ENCODE measurements at regions not wholly inside any gene's neighbourhood (a gene's known extent, or its start where the extent isn't known, plus 50 kb on each side); places are given as distances from the start of the nearest gene placed in this dataset.

DNA sequence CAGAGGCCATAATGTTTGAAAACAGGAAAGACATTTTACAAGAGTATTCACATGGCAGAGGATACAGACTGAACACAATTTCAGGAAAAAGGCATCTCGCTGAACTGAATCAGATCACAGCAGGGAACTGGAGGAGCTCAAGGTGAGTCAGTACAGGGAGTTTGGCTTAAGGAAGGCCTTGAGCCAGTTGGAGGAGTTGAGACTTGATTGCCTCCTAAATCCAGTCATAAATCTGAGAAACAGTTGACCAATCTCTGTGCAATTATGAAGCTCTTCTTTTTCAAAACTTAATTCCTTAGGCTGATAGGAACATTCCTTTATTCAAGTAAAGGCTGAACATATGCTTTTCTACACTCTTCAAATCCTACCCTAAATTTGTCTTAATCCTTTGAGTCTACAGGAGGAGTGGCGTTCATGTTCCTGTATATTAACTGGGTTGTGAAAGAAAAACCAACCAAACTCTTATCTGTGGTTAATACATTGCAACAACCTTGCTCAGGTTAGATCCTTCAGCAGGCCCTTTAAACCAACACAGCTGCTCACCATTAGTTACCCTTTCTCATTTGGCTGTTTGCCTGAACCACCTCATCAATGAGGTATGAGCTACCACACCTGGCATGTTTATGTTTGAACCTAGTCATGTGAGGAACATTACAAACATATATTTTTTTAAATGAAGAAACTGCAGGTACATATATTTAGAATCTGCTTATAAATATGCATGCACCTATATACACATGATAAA, 404.1 kb upstream of the ATP11B start:
- POLR2A ChIA-PET, result no interaction called here
- H3K9me3 ChIP-seq (ENCODE audit: control insufficient read depth, insufficient read depth, low read length), result peaks cover 5% of the 10 kb centered on the region; the same call in 1 of the 2 replicates
- no peak overlapping the region for H3K27ac ChIP-seq (ENCODE audit: low read depth, low read length)
- no peak overlapping the region for H3K4me3 ChIP-seq (ENCODE audit: low read depth, low read length)
- TF ChIP-seq, protein P1, sequence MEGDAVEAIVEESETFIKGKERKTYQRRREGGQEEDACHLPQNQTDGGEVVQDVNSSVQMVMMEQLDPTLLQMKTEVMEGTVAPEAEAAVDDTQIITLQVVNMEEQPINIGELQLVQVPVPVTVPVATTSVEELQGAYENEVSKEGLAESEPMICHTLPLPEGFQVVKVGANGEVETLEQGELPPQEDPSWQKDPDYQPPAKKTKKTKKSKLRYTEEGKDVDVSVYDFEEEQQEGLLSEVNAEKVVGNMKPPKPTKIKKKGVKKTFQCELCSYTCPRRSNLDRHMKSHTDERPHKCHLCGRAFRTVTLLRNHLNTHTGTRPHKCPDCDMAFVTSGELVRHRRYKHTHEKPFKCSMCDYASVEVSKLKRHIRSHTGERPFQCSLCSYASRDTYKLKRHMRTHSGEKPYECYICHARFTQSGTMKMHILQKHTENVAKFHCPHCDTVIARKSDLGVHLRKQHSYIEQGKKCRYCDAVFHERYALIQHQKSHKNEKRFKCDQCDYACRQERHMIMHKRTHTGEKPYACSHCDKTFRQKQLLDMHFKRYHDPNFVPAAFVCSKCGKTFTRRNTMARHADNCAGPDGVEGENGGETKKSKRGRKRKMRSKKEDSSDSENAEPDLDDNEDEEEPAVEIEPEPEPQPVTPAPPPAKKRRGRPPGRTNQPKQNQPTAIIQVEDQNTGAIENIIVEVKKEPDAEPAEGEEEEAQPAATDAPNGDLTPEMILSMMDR (IDR thresholded peaks at IDR 0.05; ENCODE audit: low read depth, low read length), result no peak
- no peaks in the 10 kb centered on the region for H3K27me3 ChIP-seq (ENCODE audit: control insufficient read depth, insufficient read depth, low read length)
- DNase-seq (ENCODE audit: low read depth, low spot score), result no peak
- CTCF ChIA-PET, result no interaction called here

DNA sequence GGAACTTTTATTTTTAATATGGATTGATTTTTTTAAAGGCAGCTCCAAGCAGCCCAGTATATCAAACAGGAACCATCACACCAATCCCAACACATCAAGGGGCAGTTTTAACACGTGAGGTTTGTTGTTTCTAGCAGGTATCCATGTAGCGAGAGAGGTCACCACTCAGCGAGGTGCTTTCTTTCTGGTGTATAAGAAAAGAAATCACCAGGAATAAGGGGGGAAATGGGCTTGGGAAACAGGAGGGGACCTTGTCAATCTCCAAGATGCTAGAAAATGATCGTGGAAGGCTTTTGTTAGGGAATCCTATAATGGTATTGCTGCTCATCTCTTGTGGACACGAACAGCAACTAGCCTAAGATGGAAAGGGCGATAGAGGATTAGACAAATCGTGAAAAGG, 402.9 kb upstream of the ATP11B start:
- Histone ChIP-seq H3K27ac (ENCODE audit: low read depth, low read length) (no peak overlapping the region), H3K9me3 (ENCODE audit: control insufficient read depth, insufficient read depth, low read length) (peaks cover 5% of the 10 kb centered on the region; the same call in 1 of the 2 replicates), H3K4me3 (ENCODE audit: low read depth, low read length) (no peak overlapping the region), H3K27me3 (ENCODE audit: control insufficient read depth, insufficient read depth, low read length) (no peaks in the 10 kb centered on the region)
- CTCF ChIA-PET, result no interaction called here
- DNase-seq (ENCODE audit: low read depth, low spot score), result no peak
- TF ChIP-seq, protein P1 (IDR thresholded peaks at IDR 0.05; ENCODE audit: low read depth, low read length), result no peak
- POLR2A ChIA-PET, result no interaction called here

DNA sequence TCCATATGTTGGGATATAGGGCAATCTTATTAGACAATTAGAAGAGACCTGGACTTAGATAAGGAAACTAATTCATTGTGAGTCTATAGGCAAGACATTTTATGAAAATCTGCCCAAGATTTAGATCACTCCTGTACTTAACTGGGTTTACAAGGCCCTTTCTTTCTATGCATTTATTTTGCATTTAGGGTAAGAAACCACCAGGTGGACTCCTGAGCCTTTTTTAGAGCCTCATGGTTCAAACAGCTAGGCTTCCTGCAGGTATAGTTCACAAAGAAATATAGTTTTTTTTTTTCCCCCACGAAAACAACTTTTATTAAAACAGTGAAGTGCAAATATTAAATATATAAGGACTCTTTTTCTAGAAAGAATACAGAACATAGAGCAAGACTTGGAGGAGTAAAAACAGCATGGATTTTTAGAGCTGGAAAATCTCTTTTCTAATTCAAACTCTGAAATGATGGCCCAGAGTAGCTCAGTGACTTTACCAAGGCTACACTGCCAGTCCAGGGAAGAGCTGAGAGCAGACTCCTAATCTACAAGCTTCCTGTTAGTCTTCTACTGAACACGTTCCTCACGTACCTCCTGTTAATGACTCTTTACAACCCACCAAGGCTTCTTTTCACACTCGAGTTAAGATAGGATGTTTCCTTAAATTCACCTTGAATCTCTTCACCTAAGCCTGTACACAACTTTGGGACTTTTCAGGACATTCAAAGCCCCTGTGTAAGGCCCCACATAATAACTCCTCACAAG, 400.9 kb upstream of the ATP11B start:
- peaks cover 7% of the 10 kb centered on the region; the same call in 1 of the 2 replicates for H3K9me3 ChIP-seq (ENCODE audit: control insufficient read depth, insufficient read depth, low read length)
- POLR2A ChIA-PET, result no interaction called here
- H3K27me3 ChIP-seq (ENCODE audit: control insufficient read depth, insufficient read depth, low read length), result no peaks in the 10 kb centered on the region
- no peak overlapping the region for H3K4me3 ChIP-seq (ENCODE audit: low read depth, low read length)
- DNase-seq (ENCODE audit: low read depth, low spot score), result no peak
- TF ChIP-seq, protein P1 (IDR thresholded peaks at IDR 0.05; ENCODE audit: low read depth, low read length), result no peak
- CTCF ChIA-PET, result no interaction called here
- no peak overlapping the region for H3K27ac ChIP-seq (ENCODE audit: low read depth, low read length)

DNA sequence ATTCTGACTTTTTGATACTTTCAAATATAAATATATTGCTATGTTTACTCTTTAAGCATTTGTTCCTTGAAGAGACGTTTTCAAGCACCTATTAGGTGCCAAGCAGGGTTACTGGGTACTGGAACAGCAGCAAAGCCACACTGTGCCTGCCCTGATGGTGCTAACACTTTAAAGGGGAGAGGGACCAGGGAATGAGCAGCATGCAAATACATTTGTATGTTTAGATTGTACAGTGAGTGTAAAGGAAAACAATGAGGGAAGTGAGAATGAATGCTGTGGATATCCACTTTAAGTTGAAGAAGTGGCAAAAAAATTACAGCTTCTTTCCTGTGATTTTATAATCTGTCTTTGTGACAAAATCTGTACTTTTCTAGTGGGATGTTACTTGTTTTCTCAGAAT, 400.2 kb upstream of the ATP11B start:
- DNase-seq (ENCODE audit: low read depth, low spot score), result no peak
- no peak overlapping the region for H3K27ac ChIP-seq (ENCODE audit: low read depth, low read length)
- H3K27me3 ChIP-seq (ENCODE audit: control insufficient read depth, insufficient read depth, low read length), result no peaks in the 10 kb centered on the region
- TF ChIP-seq, protein P1 (IDR thresholded peaks at IDR 0.05; ENCODE audit: low read depth, low read length), result no peak
- no peak overlapping the region for H3K4me3 ChIP-seq (ENCODE audit: low read depth, low read length)
- ChIA-PET POLR2A (no interaction called here), CTCF (no interaction called here)
- H3K9me3 ChIP-seq (ENCODE audit: control insufficient read depth, insufficient read depth, low read length), result peaks cover 7% of the 10 kb centered on the region; the same call in 1 of the 2 replicates

DNA sequence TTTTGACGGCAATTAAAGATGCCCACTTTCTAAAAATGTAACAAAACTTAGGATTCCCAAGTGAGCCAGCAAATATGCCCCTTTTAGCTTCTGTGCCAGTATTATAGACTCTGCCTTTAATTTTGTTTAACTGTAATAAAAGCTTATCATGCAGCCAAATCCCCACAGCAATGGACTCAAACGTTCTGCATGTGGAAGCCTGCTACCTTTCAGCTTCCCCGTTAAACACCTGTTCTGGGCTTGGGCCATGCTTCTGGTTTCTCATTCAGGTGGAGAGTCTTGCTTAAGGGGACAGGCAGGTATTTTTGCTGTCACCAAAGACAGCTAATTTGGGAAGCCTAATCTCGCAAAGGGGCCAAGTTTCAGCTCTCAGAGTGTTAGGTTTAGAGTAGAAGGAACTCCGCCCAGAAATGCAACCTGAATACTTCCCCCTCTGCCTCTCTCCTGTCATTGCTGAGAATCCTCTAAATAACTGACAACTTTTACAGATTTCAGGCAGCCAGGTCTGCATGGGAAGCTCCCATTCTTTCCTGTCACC, 399.4 kb upstream of the ATP11B start:
- Histone ChIP-seq H3K27ac (ENCODE audit: low read depth, low read length) (no peak overlapping the region), H3K4me3 (ENCODE audit: low read depth, low read length) (no peak overlapping the region), H3K9me3 (ENCODE audit: control insufficient read depth, insufficient read depth, low read length) (peaks cover 11% of the 10 kb centered on the region; the same call in 1 of the 2 replicates), H3K27me3 (ENCODE audit: control insufficient read depth, insufficient read depth, low read length) (no peaks in the 10 kb centered on the region)
- no peak for DNase-seq (ENCODE audit: low read depth, low spot score)
- TF ChIP-seq, protein P1 (IDR thresholded peaks at IDR 0.05; ENCODE audit: low read depth, low read length), result no peak
- CTCF ChIA-PET, result no interaction called here
- POLR2A ChIA-PET, result no interaction called here
